Calu3 (cell line): ENCODE measurements at regions not wholly inside any gene's neighbourhood (a gene's known extent, or its start where the extent isn't known, plus 50 kb on each side); places are given as distances from the start of the nearest gene placed in this dataset.
"Not testable (repeated sequence)": the region's sequence is repeated elsewhere in the genome, so short reads cannot be mapped to it uniquely, and the experiment has no call there.

Source experiments
- BruUV-seq: library from RNA; stranded (reverse); fragments of 400-500 nt; replicated peaks from 2 replicates; lab custom pipeline; 2021; lab: Mats Ljungman, UMichigan
- CTCF ChIA-PET: fragments of 300-600 bp; sonication (Branson Sonifier 250); formaldehyde crosslinking; loops from one replicate; lab custom pipeline; 2022; ENCODE audit warnings: antibody characterized with exemption; lab: Charles Lee
- DNase-seq: peaks from one replicate; pipeline ENCODE4 v3.0.0; 2022
- H3K27ac Mint-ChIP-seq: one replicate; pipeline ENCODE4 v1.8.0; 2022; ENCODE audit warnings: mixed read lengths; ENCODE audit not compliant: unreplicated experiment
- H3K27me3 Mint-ChIP-seq: one replicate; pipeline ENCODE4 v1.8.0; 2022; ENCODE audit warnings: mixed read lengths; ENCODE audit not compliant: unreplicated experiment
- H3K36me3 Mint-ChIP-seq: one replicate; pipeline ENCODE4 v1.8.0; 2022; ENCODE audit warnings: mild to moderate bottlenecking, moderate library complexity, mixed read lengths; ENCODE audit not compliant: insufficient read depth, unreplicated experiment
- H3K4me1 Mint-ChIP-seq: one replicate; pipeline ENCODE4 v1.8.0; 2022; ENCODE audit warnings: mild to moderate bottlenecking, low read depth, mixed read lengths; ENCODE audit not compliant: unreplicated experiment
- H3K4me3 Mint-ChIP-seq: one replicate; pipeline ENCODE4 v1.8.0; 2022; ENCODE audit warnings: mild to moderate bottlenecking, low read depth, moderate library complexity, mixed read lengths; ENCODE audit not compliant: unreplicated experiment
- H3K9me3 Mint-ChIP-seq: one replicate; pipeline ENCODE4 v1.8.0; 2022; ENCODE audit warnings: low read depth, mixed read lengths; ENCODE audit not compliant: unreplicated experiment
- CTCF ChIP-seq: fragments of 200-600 bp; IDR thresholded peaks from one replicate; pipeline ENCODE4 v1.8.0; 2022; ENCODE audit warnings: antibody characterized with exemption; ENCODE audit not compliant: unreplicated experiment
- intact Hi-C: fragments of 100-400 bp; cut with micrococcal nuclease; formaldehyde crosslinking; loops from one replicate; pipeline ENCODE4 v1.10.0; 2022; ENCODE audit not compliant: unreplicated experiment

- Mint-ChIP-seq H3K9me3 (peaks cover 3% of the 10 kb centered on the region), H3K36me3 (no peaks in the 10 kb centered on the region), H3K27me3 (no peaks in the 10 kb centered on the region), H3K4me1 (no peaks in the 10 kb centered on the region), H3K4me3 (no peak overlapping the region), H3K27ac (no peak overlapping the region)
- intact Hi-C loops = no loop called here
- CTCF ChIA-PET = no interaction called here
- TF ChIP-seq CTCF = no peak
- no TSS peak for BruUV-seq
- no peak for DNase-seq
Observed at GRCh38 chr2:210938228-210938627, 381.8 kb downstream of the CPS1 start.

- no peak for TF ChIP-seq CTCF
- CTCF ChIA-PET = no interaction called here
- H3K9me3 Mint-ChIP-seq = no peaks in the 10 kb centered on the region
- H3K27me3 Mint-ChIP-seq = no peaks in the 10 kb centered on the region
- no peak for DNase-seq
- intact Hi-C loops = no loop called here
- H3K36me3 Mint-ChIP-seq = no peaks in the 10 kb centered on the region
- no peak overlapping the region for H3K4me3 Mint-ChIP-seq
- H3K4me1 Mint-ChIP-seq = no peaks in the 10 kb centered on the region
- BruUV-seq = no TSS peak
- no peak overlapping the region for H3K27ac Mint-ChIP-seq
Observed at GRCh38 chr2:210946395-210946794, 390.0 kb downstream of the CPS1 start.

- H3K36me3 Mint-ChIP-seq, BruUV-seq, H3K27me3 Mint-ChIP-seq, H3K27ac Mint-ChIP-seq, CTCF ChIA-PET, H3K4me3 Mint-ChIP-seq, intact Hi-C loops, H3K4me1 Mint-ChIP-seq, DNase-seq, H3K9me3 Mint-ChIP-seq: not testable (repeated sequence)
Observed at GRCh38 chr2:210950434-210951060, 394.1 kb downstream of the CPS1 start.

DNA sequence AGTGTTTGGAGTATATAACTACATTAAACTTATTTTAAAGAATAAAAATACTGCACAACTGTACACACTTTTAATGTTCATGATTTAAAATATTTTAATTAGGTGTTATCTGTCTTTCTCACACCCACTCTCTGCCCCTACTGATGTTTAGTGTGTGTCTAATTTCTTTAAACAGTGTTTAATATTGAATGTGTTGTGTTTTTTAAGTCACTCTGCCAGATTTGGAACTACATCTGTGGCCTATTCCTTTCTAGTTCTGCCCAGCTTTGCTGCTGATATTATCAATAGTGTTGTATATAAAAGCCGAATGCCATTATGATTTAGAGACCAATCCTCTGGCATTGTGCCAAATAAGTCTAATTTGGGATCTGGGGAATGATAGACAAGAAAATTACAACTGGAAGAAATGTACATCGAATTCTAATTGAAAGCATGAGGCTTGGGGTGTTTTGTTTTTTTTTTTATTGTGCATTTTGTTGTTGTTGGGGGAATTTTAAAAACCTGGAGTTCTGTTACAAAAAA is 398.0 kb downstream of the CPS1 start:
- Mint-ChIP-seq H3K9me3 (no peaks in the 10 kb centered on the region), H3K27ac (no peak overlapping the region), H3K4me3 (no peak overlapping the region), H3K27me3 (no peaks in the 10 kb centered on the region), H3K36me3 (no peaks in the 10 kb centered on the region), H3K4me1 (peaks cover 10% of the 10 kb centered on the region)
- CTCF ChIA-PET = no interaction called here
- no peak for TF ChIP-seq CTCF
- no TSS peak for BruUV-seq
- no peak for DNase-seq
- intact Hi-C loops = no loop called here

DNA sequence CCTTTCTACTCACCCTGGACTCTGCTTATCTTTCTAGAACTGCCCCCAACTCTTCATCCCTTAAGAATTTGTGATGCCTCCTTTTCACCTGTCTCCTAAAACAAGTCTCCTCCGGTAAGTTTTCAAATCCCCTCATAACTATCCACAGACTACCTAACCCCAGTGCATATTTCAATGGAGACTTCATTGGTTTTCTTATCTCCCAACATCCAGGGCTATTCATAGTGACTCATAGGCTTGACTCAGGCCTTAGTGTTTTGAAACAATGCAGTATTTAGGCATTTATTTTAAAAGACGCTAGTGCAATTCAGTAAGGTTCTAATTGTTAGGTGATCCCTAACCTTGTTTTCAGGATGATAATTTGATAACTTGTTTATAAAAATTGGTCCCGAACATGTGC is 399.2 kb downstream of the CPS1 start:
- CTCF ChIA-PET = no interaction called here
- intact Hi-C loops = no loop called here
- peak overlapping the region; percentile 61 for H3K27ac Mint-ChIP-seq
- H3K27me3 Mint-ChIP-seq = no peaks in the 10 kb centered on the region
- DNase-seq = peak; percentile 6
- no TSS peak for BruUV-seq
- H3K4me3 Mint-ChIP-seq = no peak overlapping the region
- no peaks in the 10 kb centered on the region for H3K36me3 Mint-ChIP-seq
- H3K9me3 Mint-ChIP-seq = no peaks in the 10 kb centered on the region
- TF ChIP-seq CTCF = no peak
- peaks cover 10% of the 10 kb centered on the region for H3K4me1 Mint-ChIP-seq
